OCI-LY3 (cell line): ENCODE measurements at regions not wholly inside any gene's neighbourhood (a gene's known extent, or its start where the extent isn't known, plus 50 kb on each side); places are given as distances from the start of the nearest gene placed in this dataset.

Experiments
- H2AFZ ChIP-seq: fragments of 200-600, 300-600 bp; shearing (Covaris generic); 2 replicates; pipeline ENCODE4 v1.6.0; 2014; ENCODE audit warnings: antibody characterized with exemption, low read depth, low read length
- H3K27ac ChIP-seq: fragments of 200-600, 300-600 bp; sonication (generic); 2 replicates; pipeline ENCODE4 v1.5.1; 2014; ENCODE audit warnings: mild to moderate bottlenecking, low read length, moderate library complexity, mixed read lengths
- H3K27me3 ChIP-seq: fragments of 200-600, 300-600 bp; sonication (generic); 2 replicates; pipeline ENCODE4 v1.6.1; 2014; ENCODE audit warnings: low read depth, low read length, mixed read lengths
- H3K36me3 ChIP-seq: fragments of 200-600, 300-600 bp; sonication (generic); replicated peaks from 2 replicates; pipeline ENCODE3; 2014; ENCODE audit warnings: low read depth, low read length, mixed read lengths
- H3K4me1 ChIP-seq: fragments of 300-600, 200-600 bp; sonication (generic); 2 replicates; pipeline ENCODE4 v1.6.1; 2014; ENCODE audit warnings: low read length, mixed read lengths
- H3K4me2 ChIP-seq: fragments of 200-600, 300-600 bp; sonication (generic); 2 replicates; pipeline ENCODE4 v1.6.1; 2014; ENCODE audit warnings: low read length, mixed read lengths
- H3K4me3 ChIP-seq: fragments of 300-600, 200-600 bp; sonication (generic); 2 replicates; pipeline ENCODE4 v1.5.1; 2014; ENCODE audit warnings: antibody characterized with exemption, mild to moderate bottlenecking, low read length, moderate library complexity
- H3K79me2 ChIP-seq: fragments of 300-600, 200-600 bp; shearing (Covaris generic); 2 replicates; pipeline ENCODE4 v1.6.1; 2014; ENCODE audit warnings: mild to moderate bottlenecking, low read length, mixed read lengths
- H3K9ac ChIP-seq: fragments of 300-600, 200-600 bp; shearing (Covaris generic); 2 replicates; pipeline ENCODE4 v1.6.0; 2014; ENCODE audit warnings: mild to moderate bottlenecking, low read length, moderate library complexity
- H3K9me3 ChIP-seq: fragments of 200-600, 300-600 bp; shearing (Covaris generic); 2 replicates; pipeline ENCODE4 v1.6.1; 2014; ENCODE audit warnings: low read length, mixed read lengths; ENCODE audit not compliant: insufficient read depth
- H4K20me1 ChIP-seq: fragments of 200-600, 300-600 bp; sonication (generic); 2 replicates; pipeline ENCODE4 v1.6.1; 2016; ENCODE audit warnings: low read length, mixed read lengths; ENCODE audit not compliant: insufficient read depth
- EZH2phosphoT487 ChIP-seq: fragments of 200-600 bp; shearing (Covaris generic); IDR thresholded peaks from 2 replicates; pipeline ENCODE4 v1.6.1; 2018; ENCODE audit warnings: antibody characterized with exemption, mixed run types, low read depth
- TF ChIP-seq, protein P1 (sequence below): fragments of 200-600, 300-600 bp; sonication (generic); IDR thresholded peaks from 2 replicates; pipeline ENCODE4 v1.5.1; 2014; ENCODE audit warnings: antibody characterized with exemption, low read length, low read depth

DNA sequence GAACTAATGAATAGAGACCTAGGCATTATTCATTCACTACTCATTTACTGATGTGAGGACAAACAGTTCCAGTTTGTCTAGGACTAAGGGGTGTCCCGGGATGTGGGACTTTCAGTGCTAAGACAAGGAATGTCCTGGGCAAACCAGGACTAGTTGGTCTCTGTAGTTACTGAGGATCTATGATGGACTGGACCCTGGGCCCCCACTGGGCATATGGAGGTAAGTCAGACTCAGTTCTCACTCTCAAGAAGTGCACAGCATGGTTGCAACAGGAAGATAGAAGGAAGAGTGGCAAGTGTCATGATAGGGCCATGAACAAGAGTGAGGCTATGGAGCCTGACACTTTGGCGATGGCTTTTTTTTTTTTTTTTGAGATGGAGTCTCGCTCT lies 128.2 kb downstream of the MYCN start:
- H3K9me3 ChIP-seq: no peaks in the 10 kb centered on the region
- H2AFZ ChIP-seq: no peak overlapping the region
- no peak overlapping the region for H3K27ac ChIP-seq
- H3K27me3 ChIP-seq: peaks cover 4% of the 10 kb centered on the region; the same call in 1 of the 2 replicates
- TF ChIP-seq EZH2phosphoT487: no peak
- TF ChIP-seq, protein P1, sequence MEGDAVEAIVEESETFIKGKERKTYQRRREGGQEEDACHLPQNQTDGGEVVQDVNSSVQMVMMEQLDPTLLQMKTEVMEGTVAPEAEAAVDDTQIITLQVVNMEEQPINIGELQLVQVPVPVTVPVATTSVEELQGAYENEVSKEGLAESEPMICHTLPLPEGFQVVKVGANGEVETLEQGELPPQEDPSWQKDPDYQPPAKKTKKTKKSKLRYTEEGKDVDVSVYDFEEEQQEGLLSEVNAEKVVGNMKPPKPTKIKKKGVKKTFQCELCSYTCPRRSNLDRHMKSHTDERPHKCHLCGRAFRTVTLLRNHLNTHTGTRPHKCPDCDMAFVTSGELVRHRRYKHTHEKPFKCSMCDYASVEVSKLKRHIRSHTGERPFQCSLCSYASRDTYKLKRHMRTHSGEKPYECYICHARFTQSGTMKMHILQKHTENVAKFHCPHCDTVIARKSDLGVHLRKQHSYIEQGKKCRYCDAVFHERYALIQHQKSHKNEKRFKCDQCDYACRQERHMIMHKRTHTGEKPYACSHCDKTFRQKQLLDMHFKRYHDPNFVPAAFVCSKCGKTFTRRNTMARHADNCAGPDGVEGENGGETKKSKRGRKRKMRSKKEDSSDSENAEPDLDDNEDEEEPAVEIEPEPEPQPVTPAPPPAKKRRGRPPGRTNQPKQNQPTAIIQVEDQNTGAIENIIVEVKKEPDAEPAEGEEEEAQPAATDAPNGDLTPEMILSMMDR: no peak
- H4K20me1 ChIP-seq: no peaks in the 10 kb centered on the region
- no peaks in the 10 kb centered on the region for H3K36me3 ChIP-seq
- no peaks in the 10 kb centered on the region for H3K79me2 ChIP-seq
- H3K4me1 ChIP-seq: no peaks in the 10 kb centered on the region
- no peak overlapping the region for H3K4me3 ChIP-seq
- H3K9ac ChIP-seq: no peak overlapping the region
- H3K4me2 ChIP-seq: no peak overlapping the region

DNA sequence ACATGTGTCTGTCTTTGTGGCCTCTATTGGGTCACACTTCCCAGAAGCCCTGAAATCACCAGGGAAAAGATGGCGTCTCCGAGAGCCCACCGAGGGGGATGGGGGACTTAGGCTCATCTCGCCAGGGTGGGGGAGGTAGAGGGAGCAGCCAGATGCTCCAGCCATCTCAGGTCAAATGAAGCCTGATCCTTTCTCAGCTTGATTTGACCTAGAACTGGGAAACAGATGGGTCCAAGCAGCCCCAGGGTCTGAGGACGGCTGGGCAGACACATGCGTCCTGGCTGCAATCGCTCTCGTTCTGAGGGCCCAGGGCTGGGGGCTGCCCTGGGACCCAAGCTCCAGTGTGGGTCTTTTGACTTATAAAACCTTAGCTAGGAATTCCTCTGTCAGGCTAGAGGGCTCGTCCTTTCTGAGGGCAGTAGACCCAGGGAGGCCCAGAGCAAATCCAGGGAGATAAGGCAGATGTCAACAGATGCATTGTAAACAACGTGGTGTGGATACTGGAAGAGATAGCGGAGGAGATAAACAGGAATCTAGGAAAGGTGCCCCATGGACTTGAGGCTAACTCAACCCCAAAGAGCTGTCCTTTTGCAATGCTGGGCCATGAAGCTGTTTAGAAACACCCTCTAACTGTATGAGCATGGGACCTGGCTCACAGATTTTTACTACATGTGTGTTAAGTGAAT lies 127.7 kb downstream of the MYCN start:
- TF ChIP-seq, protein P1: no peak
- TF ChIP-seq EZH2phosphoT487: no peak
- Histone ChIP-seq H4K20me1 (no peaks in the 10 kb centered on the region), H2AFZ (no peak overlapping the region), H3K79me2 (no peaks in the 10 kb centered on the region), H3K9me3 (no peaks in the 10 kb centered on the region), H3K9ac (no peak overlapping the region), H3K27ac (no peak overlapping the region), H3K4me3 (no peak overlapping the region), H3K4me2 (no peak overlapping the region), H3K36me3 (no peaks in the 10 kb centered on the region), H3K4me1 (no peaks in the 10 kb centered on the region), H3K27me3 (peaks cover 4% of the 10 kb centered on the region; the same call in 1 of the 2 replicates)

DNA sequence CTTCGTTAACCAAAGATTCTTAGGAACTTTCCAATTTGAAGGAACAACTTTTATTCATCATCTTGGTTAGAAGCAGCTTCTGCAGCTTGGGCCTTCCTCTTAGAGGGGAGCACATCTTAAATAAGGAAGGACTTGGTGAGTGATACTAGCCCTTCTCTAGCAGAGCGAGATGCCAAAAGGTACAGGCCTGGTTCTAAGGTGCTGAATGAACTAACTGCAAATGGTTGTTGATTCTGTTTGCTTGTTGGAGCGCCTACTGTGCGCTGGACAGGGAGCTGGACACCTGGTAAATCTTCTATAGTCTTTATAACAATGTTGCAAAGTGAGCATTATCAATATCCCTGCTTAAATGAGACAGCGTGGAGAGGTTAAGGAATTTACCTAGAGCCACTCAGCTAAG lies 127.1 kb downstream of the MYCN start:
- Histone ChIP-seq H3K36me3 (no peaks in the 10 kb centered on the region), H3K9ac (no peak overlapping the region), H3K4me1 (no peaks in the 10 kb centered on the region), H3K79me2 (no peaks in the 10 kb centered on the region), H3K27ac (no peak overlapping the region), H3K4me2 (no peak overlapping the region), H3K4me3 (no peak overlapping the region), H3K9me3 (no peaks in the 10 kb centered on the region), H3K27me3 (peaks cover 4% of the 10 kb centered on the region; the same call in 1 of the 2 replicates), H2AFZ (no peak overlapping the region), H4K20me1 (no peaks in the 10 kb centered on the region)
- no peak for TF ChIP-seq EZH2phosphoT487
- TF ChIP-seq, protein P1: no peak

DNA sequence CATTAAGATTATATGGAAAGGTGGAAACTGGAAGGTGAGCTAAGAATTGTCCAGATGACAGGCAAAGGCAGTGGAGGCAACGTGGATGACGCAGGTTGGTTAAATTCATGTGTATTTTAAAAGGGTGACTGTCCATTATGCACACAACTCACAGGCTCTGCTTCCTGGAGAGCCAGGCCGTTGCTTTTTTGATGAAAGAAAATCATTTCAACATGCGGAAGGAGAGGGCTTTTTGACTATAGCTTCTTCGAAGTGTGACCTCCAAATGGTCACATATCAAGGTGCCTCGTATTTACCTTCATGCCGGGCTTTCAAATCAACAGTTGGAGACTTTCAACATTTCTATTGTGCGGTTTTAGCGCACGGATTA lies 126.7 kb downstream of the MYCN start:
- no peaks in the 10 kb centered on the region for H3K4me1 ChIP-seq
- no peak overlapping the region for H3K27ac ChIP-seq
- TF ChIP-seq, protein P1: no peak
- TF ChIP-seq EZH2phosphoT487: no peak
- no peak overlapping the region for H3K9ac ChIP-seq
- no peaks in the 10 kb centered on the region for H4K20me1 ChIP-seq
- H3K4me3 ChIP-seq: no peak overlapping the region
- no peak overlapping the region for H3K4me2 ChIP-seq
- no peaks in the 10 kb centered on the region for H3K79me2 ChIP-seq
- H3K9me3 ChIP-seq: no peaks in the 10 kb centered on the region
- H3K27me3 ChIP-seq: peaks cover 4% of the 10 kb centered on the region; the same call in 1 of the 2 replicates
- no peaks in the 10 kb centered on the region for H3K36me3 ChIP-seq
- no peak overlapping the region for H2AFZ ChIP-seq
